ENCODE measurements at regions not wholly inside any gene's neighbourhood (a gene's known extent, or its start where the extent isn't known, plus 50 kb on each side); places are given as distances from the start of the nearest gene placed in this dataset.

DNA sequence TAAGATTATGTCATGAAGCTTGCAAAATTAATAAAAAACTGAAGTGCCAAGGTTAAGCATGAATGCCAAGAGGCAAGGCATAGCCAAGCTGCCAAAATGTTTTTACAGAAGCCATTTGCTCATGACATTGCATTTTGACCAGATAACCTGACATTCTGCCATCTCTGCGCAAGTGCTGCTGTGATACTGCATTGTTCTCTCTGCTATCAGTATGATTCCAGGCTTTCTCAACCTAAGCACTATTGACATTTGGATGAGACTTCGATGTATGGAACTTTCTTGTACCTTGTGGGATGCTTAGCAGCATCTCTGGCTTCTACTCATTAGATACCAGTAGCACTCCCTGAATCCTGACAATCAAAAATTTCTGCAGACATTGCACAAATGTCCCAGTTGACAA lies 139.2 kb downstream of the RASSF9 start:
- Histone ChIP-seq H4K20me1 (ENCODE audit: control insufficient read depth, extremely low read depth, insufficient read depth, low read length) (no peaks in the 10 kb centered on the region), H3K79me2 (ENCODE audit: control insufficient read depth, insufficient read depth, low read length) (no peaks in the 10 kb centered on the region), H3K9ac (ENCODE audit: insufficient read depth, low read length) (no peak overlapping the region), H3K4me1 (ENCODE audit: control insufficient read depth, extremely low read depth, insufficient read depth, low read length) (no peaks in the 10 kb centered on the region), H3K9me3 (ENCODE audit: control insufficient read depth, insufficient read depth, low read depth, low read length) (no peaks in the 10 kb centered on the region), H2AFZ (ENCODE audit: low read length) (no peak overlapping the region), H3K27ac (ENCODE audit: insufficient read depth, low read length) (no peak overlapping the region), H3K4me3 (replicated peaks in 1 of 4; ENCODE audit: control extremely low read depth in 1 of 4, insufficient read depth in 1 of 4, low read depth in 3 of 4, low read length in 4 of 4) (no peak overlapping the region), H3K36me3 (ENCODE audit: control insufficient read depth, insufficient read depth, low read length) (no peaks in the 10 kb centered on the region), H3K4me2 (ENCODE audit: extremely low read depth, insufficient read depth, low read length) (no peak overlapping the region), H3K27me3 (ENCODE audit: control insufficient read depth, insufficient read depth, low read length) (no peaks in the 10 kb centered on the region)
- DNase-seq (ENCODE audit: low read depth in 2 of 2) = no peak
- TF ChIP-seq EZH2 (IDR thresholded peaks at IDR 0.05; ENCODE audit: low read length, missing control alignments) = no peak
- TF ChIP-seq, protein P1, sequence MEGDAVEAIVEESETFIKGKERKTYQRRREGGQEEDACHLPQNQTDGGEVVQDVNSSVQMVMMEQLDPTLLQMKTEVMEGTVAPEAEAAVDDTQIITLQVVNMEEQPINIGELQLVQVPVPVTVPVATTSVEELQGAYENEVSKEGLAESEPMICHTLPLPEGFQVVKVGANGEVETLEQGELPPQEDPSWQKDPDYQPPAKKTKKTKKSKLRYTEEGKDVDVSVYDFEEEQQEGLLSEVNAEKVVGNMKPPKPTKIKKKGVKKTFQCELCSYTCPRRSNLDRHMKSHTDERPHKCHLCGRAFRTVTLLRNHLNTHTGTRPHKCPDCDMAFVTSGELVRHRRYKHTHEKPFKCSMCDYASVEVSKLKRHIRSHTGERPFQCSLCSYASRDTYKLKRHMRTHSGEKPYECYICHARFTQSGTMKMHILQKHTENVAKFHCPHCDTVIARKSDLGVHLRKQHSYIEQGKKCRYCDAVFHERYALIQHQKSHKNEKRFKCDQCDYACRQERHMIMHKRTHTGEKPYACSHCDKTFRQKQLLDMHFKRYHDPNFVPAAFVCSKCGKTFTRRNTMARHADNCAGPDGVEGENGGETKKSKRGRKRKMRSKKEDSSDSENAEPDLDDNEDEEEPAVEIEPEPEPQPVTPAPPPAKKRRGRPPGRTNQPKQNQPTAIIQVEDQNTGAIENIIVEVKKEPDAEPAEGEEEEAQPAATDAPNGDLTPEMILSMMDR (conservative IDR thresholded peaks at IDR 0.05 in 1 of 2, IDR thresholded peaks at IDR 0.05 in 1 of 2; ENCODE audit: low read depth in 1 of 2, low read length in 2 of 2) = no peak

- Histone ChIP-seq H3K9me3 (ENCODE audit: control insufficient read depth, insufficient read depth, low read depth, low read length) (no peaks in the 10 kb centered on the region), H3K4me1 (ENCODE audit: control insufficient read depth, extremely low read depth, insufficient read depth, low read length) (no peaks in the 10 kb centered on the region), H3K27me3 (ENCODE audit: control insufficient read depth, insufficient read depth, low read length) (no peaks in the 10 kb centered on the region), H3K27ac (ENCODE audit: insufficient read depth, low read length) (no peak overlapping the region), H3K79me2 (ENCODE audit: control insufficient read depth, insufficient read depth, low read length) (no peaks in the 10 kb centered on the region), H3K4me3 (replicated peaks in 1 of 4; ENCODE audit: control extremely low read depth in 1 of 4, insufficient read depth in 1 of 4, low read depth in 3 of 4, low read length in 4 of 4) (no peak overlapping the region), H3K36me3 (ENCODE audit: control insufficient read depth, insufficient read depth, low read length) (no peaks in the 10 kb centered on the region), H3K4me2 (ENCODE audit: extremely low read depth, insufficient read depth, low read length) (no peak overlapping the region), H2AFZ (ENCODE audit: low read length) (no peak overlapping the region), H3K9ac (ENCODE audit: insufficient read depth, low read length) (no peak overlapping the region), H4K20me1 (ENCODE audit: control insufficient read depth, extremely low read depth, insufficient read depth, low read length) (no peaks in the 10 kb centered on the region)
- TF ChIP-seq, protein P1 (conservative IDR thresholded peaks at IDR 0.05 in 1 of 2, IDR thresholded peaks at IDR 0.05 in 1 of 2; ENCODE audit: low read depth in 1 of 2, low read length in 2 of 2) = no peak
- no peak for TF ChIP-seq EZH2 (IDR thresholded peaks at IDR 0.05; ENCODE audit: low read length, missing control alignments)
- no peak for DNase-seq (ENCODE audit: low read depth in 2 of 2)
Observed at GRCh38 chr12:85698937-85699336, 137.3 kb downstream of the RASSF9 start.

- H3K4me3 ChIP-seq (replicated peaks in 1 of 4; ENCODE audit: control extremely low read depth in 1 of 4, insufficient read depth in 1 of 4, low read depth in 3 of 4, low read length in 4 of 4) = no peak overlapping the region
- H3K9me3 ChIP-seq (ENCODE audit: control insufficient read depth, insufficient read depth, low read depth, low read length) = no peaks in the 10 kb centered on the region
- H3K4me2 ChIP-seq (ENCODE audit: extremely low read depth, insufficient read depth, low read length) = no peak overlapping the region
- H3K36me3 ChIP-seq (ENCODE audit: control insufficient read depth, insufficient read depth, low read length) = no peaks in the 10 kb centered on the region
- H3K27me3 ChIP-seq (ENCODE audit: control insufficient read depth, insufficient read depth, low read length) = no peaks in the 10 kb centered on the region
- no peak for DNase-seq (ENCODE audit: low read depth in 2 of 2)
- no peak overlapping the region for H2AFZ ChIP-seq (ENCODE audit: low read length)
- no peaks in the 10 kb centered on the region for H4K20me1 ChIP-seq (ENCODE audit: control insufficient read depth, extremely low read depth, insufficient read depth, low read length)
- H3K9ac ChIP-seq (ENCODE audit: insufficient read depth, low read length) = no peak overlapping the region
- H3K27ac ChIP-seq (ENCODE audit: insufficient read depth, low read length) = no peak overlapping the region
- no peaks in the 10 kb centered on the region for H3K4me1 ChIP-seq (ENCODE audit: control insufficient read depth, extremely low read depth, insufficient read depth, low read length)
- no peaks in the 10 kb centered on the region for H3K79me2 ChIP-seq (ENCODE audit: control insufficient read depth, insufficient read depth, low read length)
- TF ChIP-seq, protein P1 (conservative IDR thresholded peaks at IDR 0.05 in 1 of 2, IDR thresholded peaks at IDR 0.05 in 1 of 2; ENCODE audit: low read depth in 1 of 2, low read length in 2 of 2) = no peak
- no peak for TF ChIP-seq EZH2 (IDR thresholded peaks at IDR 0.05; ENCODE audit: low read length, missing control alignments)
Observed at GRCh38 chr12:85708775-85709174, 127.4 kb downstream of the RASSF9 start.
